ENCODE measurements at regions not wholly inside any gene's neighbourhood (a gene's known extent, or its start where the extent isn't known, plus 50 kb on each side); places are given as distances from the start of the nearest gene placed in this dataset.
"Not testable (repeated sequence)": the region's sequence is repeated elsewhere in the genome, so short reads cannot be mapped to it uniquely, and the experiment has no call there.

- H3K9me3 ChIP-seq (ENCODE audit: control insufficient read depth in 1 of 2, insufficient read depth in 1 of 2, low read depth in 1 of 2, low read length in 2 of 2), result no peaks in the 10 kb centered on the region
- no peaks in the 10 kb centered on the region for H3K36me3 ChIP-seq (ENCODE audit: control insufficient read depth in 1 of 2, insufficient read depth in 2 of 2, low read length in 2 of 2)
- no peak overlapping the region for H2AFZ ChIP-seq (ENCODE audit: low read depth, low read length, poor library complexity, severe bottlenecking)
- BruUV-seq (replicated peaks), result no TSS peak
- no peak for ATAC-seq
- no peaks in the 10 kb centered on the region for H3K9me2 ChIP-seq (ENCODE audit: insufficient read depth)
- no peaks in the 10 kb centered on the region for H4K20me1 ChIP-seq (ENCODE audit: insufficient read depth)
- intact Hi-C loops (cut with micrococcal nuclease), result no loop called here
- no peak for DNase-seq (ENCODE audit: low read depth, low spot score)
- CTCF ChIA-PET, result no interaction called here
- POLR2A ChIA-PET, result no interaction called here
- H3K4me1 ChIP-seq (ENCODE audit: control insufficient read depth in 1 of 2, insufficient read depth in 2 of 2, low read length in 2 of 2), result no peaks in the 10 kb centered on the region
- no peak overlapping the region for H3K27ac ChIP-seq (ENCODE audit: low read depth, low read length)
- H3K79me2 ChIP-seq (ENCODE audit: insufficient read depth, low read length), result no peaks in the 10 kb centered on the region
- no peak for TF ChIP-seq ATF3 (IDR thresholded peaks at IDR 0.05)
- no peak overlapping the region for H3K9ac ChIP-seq (ENCODE audit: low read length)
- H3K4me2 ChIP-seq (ENCODE audit: low read length), result no peak overlapping the region
- RAD21 ChIA-PET (ENCODE audit: low non-redundant PET in 1 of 2, low total read pairs in 2 of 2, uncharacterized antibody in 2 of 2, unreplicated experiment in 2 of 2), result no interaction called here
- H3K27me3 ChIP-seq (ENCODE audit: insufficient read depth, low read length), result no peaks in the 10 kb centered on the region
- no peak overlapping the region for H3K4me3 ChIP-seq (replicated peaks in 1 of 2; ENCODE audit: low read depth in 1 of 2, low read length in 2 of 2)
These were observed 132.9 kb upstream of the LPP start for GRCh38 chr3:188021041-188021440.

GRCh38 chr3:188021502-188022040, 132.4 kb upstream of the LPP start:
- no peaks in the 10 kb centered on the region for H3K79me2 ChIP-seq (ENCODE audit: insufficient read depth, low read length)
- TF ChIP-seq EZH2 (IDR thresholded peaks at IDR 0.05), result no peak
- no peak for TF ChIP-seq CEBPB (IDR thresholded peaks at IDR 0.05; ENCODE audit: low read depth)
- TF ChIP-seq ZNF274 (IDR thresholded peaks at IDR 0.05; ENCODE audit: low read depth, low read length), result no peak
- no peak for TF ChIP-seq EGR1 (IDR thresholded peaks at IDR 0.05; ENCODE audit: low read depth)
- ChIA-PET POLR2A (no interaction called here), CTCF (no interaction called here), RAD21 (ENCODE audit: low non-redundant PET in 1 of 2, low total read pairs in 2 of 2, uncharacterized antibody in 2 of 2, unreplicated experiment in 2 of 2) (no interaction called here)
- no peak overlapping the region for H3K4me3 ChIP-seq (replicated peaks in 1 of 2; ENCODE audit: low read depth in 1 of 2, low read length in 2 of 2)
- no peak overlapping the region for H3K9ac ChIP-seq (ENCODE audit: low read length)
- no peak overlapping the region for H3K27ac ChIP-seq (ENCODE audit: low read depth, low read length)
- no peaks in the 10 kb centered on the region for H3K9me3 ChIP-seq (ENCODE audit: control insufficient read depth in 1 of 2, insufficient read depth in 1 of 2, low read depth in 1 of 2, low read length in 2 of 2)
- no peaks in the 10 kb centered on the region for H4K20me1 ChIP-seq (ENCODE audit: insufficient read depth)
- intact Hi-C loops (cut with micrococcal nuclease), result no loop called here
- H2AFZ ChIP-seq (ENCODE audit: low read depth, low read length, poor library complexity, severe bottlenecking), result no peak overlapping the region
- no peak for ATAC-seq
- H3K27me3 ChIP-seq (ENCODE audit: insufficient read depth, low read length), result no peaks in the 10 kb centered on the region
- H3K36me3 ChIP-seq (ENCODE audit: control insufficient read depth in 1 of 2, insufficient read depth in 2 of 2, low read length in 2 of 2), result no peaks in the 10 kb centered on the region
- no peaks in the 10 kb centered on the region for H3K4me1 ChIP-seq (ENCODE audit: control insufficient read depth in 1 of 2, insufficient read depth in 2 of 2, low read length in 2 of 2)
- no peaks in the 10 kb centered on the region for H3K9me2 ChIP-seq (ENCODE audit: insufficient read depth)
- no peak overlapping the region for H3K4me2 ChIP-seq (ENCODE audit: low read length)
- DNase-seq (ENCODE audit: low read depth, low spot score), result no peak
- no TSS peak for BruUV-seq (replicated peaks)

- H3K9me3 ChIP-seq (ENCODE audit: control insufficient read depth in 1 of 2, insufficient read depth in 1 of 2, low read depth in 1 of 2, low read length in 2 of 2); ATAC-seq; H3K27ac ChIP-seq (ENCODE audit: low read depth, low read length); H3K4me1 ChIP-seq (ENCODE audit: control insufficient read depth in 1 of 2, insufficient read depth in 2 of 2, low read length in 2 of 2); H3K9ac ChIP-seq (ENCODE audit: low read length); H4K20me1 ChIP-seq (ENCODE audit: insufficient read depth); CTCF ChIA-PET; BruUV-seq (replicated peaks); intact Hi-C loops (cut with micrococcal nuclease); H3K27me3 ChIP-seq (ENCODE audit: insufficient read depth, low read length); H3K9me2 ChIP-seq (ENCODE audit: insufficient read depth); POLR2A ChIA-PET; H3K79me2 ChIP-seq (ENCODE audit: insufficient read depth, low read length); RAD21 ChIA-PET (ENCODE audit: low non-redundant PET in 1 of 2, low total read pairs in 2 of 2, uncharacterized antibody in 2 of 2, unreplicated experiment in 2 of 2); H3K4me2 ChIP-seq (ENCODE audit: low read length); H2AFZ ChIP-seq (ENCODE audit: low read depth, low read length, poor library complexity, severe bottlenecking); DNase-seq (ENCODE audit: low read depth, low spot score); H3K4me3 ChIP-seq (replicated peaks in 1 of 2; ENCODE audit: low read depth in 1 of 2, low read length in 2 of 2); H3K36me3 ChIP-seq (ENCODE audit: control insufficient read depth in 1 of 2, insufficient read depth in 2 of 2, low read length in 2 of 2): not testable (repeated sequence)
These were observed 131.1 kb upstream of the LPP start for GRCh38 chr3:188022902-188023301.

All from HCT116 (cell line).